Activated CD4-positive, alpha-beta T cell treated with anti-CD3 and anti-CD28 coated beads, Interleukin-2, amount 10 ng/mL, durations not matched to agents 24 days and 14 days (primary cell): ENCODE measurements at regions not wholly inside any gene's neighbourhood (a gene's known extent, or its start where the extent isn't known, plus 50 kb on each side); places are given as distances from the start of the nearest gene placed in this dataset.
A peak's percentile ranks its signal among the peaks of the same experiment; 100 is the strongest.

ENCODE experiments used
- DNase-seq: peaks from one replicate; pipeline ENCODE4 v3.0.0; 2022
- H3K27ac Mint-ChIP-seq: one replicate; pipeline ENCODE4 v1.8.0; 2022; ENCODE audit warnings: mild to moderate bottlenecking, mixed read lengths
- H3K27me3 Mint-ChIP-seq: one replicate; pipeline ENCODE4 v1.8.0; 2022; ENCODE audit warnings: mixed read lengths
- H3K36me3 Mint-ChIP-seq: one replicate; pipeline ENCODE4 v1.8.0; 2022; ENCODE audit warnings: low read depth, mild to moderate bottlenecking, mixed read lengths
- H3K4me1 Mint-ChIP-seq: one replicate; pipeline ENCODE4 v1.8.0; 2021; ENCODE audit warnings: mixed read lengths
- H3K4me3 Mint-ChIP-seq: one replicate; pipeline ENCODE4 v1.8.0; 2022; ENCODE audit warnings: mild to moderate bottlenecking, moderate library complexity, mixed read lengths
- H3K9me3 Mint-ChIP-seq: one replicate; pipeline ENCODE4 v1.8.0; 2021; ENCODE audit warnings: mixed read lengths
- intact Hi-C: fragments of 100-400 bp; cut with micrococcal nuclease; formaldehyde crosslinking; loops from one replicate; pipeline ENCODE4 v1.15.1; 2023

DNA sequence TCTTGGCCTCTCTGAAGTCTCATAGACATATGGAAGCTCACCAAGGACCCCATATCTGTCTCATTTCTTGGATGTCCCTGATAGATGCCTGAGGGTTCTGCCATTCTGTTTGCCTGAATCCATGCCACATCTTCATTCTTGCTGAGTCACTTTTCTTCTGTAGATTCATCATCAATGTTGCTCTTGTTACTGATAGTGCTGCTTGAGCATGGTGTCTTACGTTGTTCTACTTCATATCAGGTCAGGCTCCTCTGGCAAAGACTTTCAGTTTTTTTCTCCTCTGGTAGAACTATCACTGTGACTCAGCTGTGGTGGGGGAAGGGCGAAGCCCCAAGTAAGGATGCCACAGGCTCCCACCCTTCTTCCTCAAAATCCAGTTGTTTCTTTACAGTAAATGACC is 885.2 kb downstream of the DCDC2C start:
- H3K27me3 Mint-ChIP-seq: no peaks in the 10 kb centered on the region
- DNase-seq: no peak
- H3K36me3 Mint-ChIP-seq: no peaks in the 10 kb centered on the region
- no peak overlapping the region for H3K27ac Mint-ChIP-seq
- peaks cover 5% of the 10 kb centered on the region for H3K9me3 Mint-ChIP-seq
- H3K4me3 Mint-ChIP-seq: no peak overlapping the region
- intact Hi-C loops: no loop called here
- H3K4me1 Mint-ChIP-seq: no peaks in the 10 kb centered on the region

DNA sequence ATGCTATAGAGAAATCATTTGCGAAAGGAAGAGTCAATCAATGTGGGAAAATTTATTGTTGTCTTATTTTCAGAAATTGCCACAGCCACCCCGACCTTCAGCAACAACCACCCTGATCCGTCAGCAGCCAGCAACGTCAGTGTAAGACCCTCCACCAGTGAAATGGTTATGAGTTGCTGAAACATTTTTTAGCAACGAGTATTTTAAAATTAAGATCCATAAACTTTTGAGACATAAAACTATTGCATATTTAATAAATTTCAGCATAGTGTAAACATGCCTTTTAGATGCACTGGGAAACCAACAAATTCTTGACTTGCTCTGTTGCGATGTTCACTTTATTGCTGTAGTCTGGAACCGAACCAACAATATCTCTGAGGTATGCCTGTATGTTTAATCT is 887.9 kb downstream of the DCDC2C start:
- H3K27me3 Mint-ChIP-seq: no peaks in the 10 kb centered on the region
- no peak for DNase-seq
- H3K9me3 Mint-ChIP-seq: no peaks in the 10 kb centered on the region
- H3K27ac Mint-ChIP-seq: no peak overlapping the region
- H3K4me3 Mint-ChIP-seq: no peak overlapping the region
- intact Hi-C loops: no loop called here
- no peaks in the 10 kb centered on the region for H3K36me3 Mint-ChIP-seq
- H3K4me1 Mint-ChIP-seq: no peaks in the 10 kb centered on the region

DNA sequence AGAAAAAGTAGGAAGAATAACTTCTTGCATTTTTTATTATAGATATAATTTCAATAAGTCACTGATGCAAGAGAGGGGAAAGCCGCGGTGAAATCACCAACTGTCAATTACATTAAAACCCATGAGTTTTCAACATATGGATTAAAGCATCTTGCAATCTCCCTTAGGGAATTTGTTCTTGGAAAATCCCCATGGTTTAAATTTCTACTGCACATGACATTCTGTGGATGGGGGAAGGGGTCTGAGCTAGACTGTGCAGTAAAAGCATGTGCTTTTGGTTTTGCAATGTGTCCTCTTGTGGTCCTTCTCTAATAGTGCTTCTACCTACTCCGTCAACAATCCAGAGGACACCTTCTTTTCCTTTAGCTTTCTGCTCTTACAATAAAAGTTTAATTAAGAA is 894.0 kb downstream of the DCDC2C start:
- Mint-ChIP-seq H3K36me3 (no peaks in the 10 kb centered on the region), H3K4me3 (no peak overlapping the region), H3K4me1 (no peaks in the 10 kb centered on the region), H3K27ac (no peak overlapping the region), H3K9me3 (no peaks in the 10 kb centered on the region), H3K27me3 (no peaks in the 10 kb centered on the region)
- intact Hi-C loops: no loop called here
- no peak for DNase-seq

DNA sequence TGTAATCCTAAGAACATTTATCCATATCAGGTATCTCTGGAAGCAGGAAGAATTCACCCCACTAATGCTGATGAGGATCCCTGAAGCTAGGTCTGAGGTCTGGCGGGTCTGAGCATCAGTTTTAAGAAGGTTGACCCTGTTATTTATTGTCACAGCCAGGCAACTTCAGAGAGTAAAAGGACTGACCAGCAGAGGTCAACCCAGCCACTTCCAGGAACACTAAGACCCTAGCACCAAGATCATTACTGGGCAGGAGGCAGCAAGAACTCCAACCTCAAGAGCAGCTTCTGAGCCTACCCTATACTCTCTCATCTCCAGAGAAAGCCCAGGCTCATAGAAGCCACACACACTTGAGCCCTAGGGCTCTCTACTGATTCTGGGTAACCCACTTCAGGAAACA is 901.4 kb downstream of the DCDC2C start:
- Mint-ChIP-seq H3K36me3 (no peaks in the 10 kb centered on the region), H3K4me3 (no peak overlapping the region), H3K27me3 (no peaks in the 10 kb centered on the region), H3K27ac (no peak overlapping the region), H3K4me1 (no peaks in the 10 kb centered on the region), H3K9me3 (peaks cover 4% of the 10 kb centered on the region)
- intact Hi-C loops: no loop called here
- DNase-seq: no peak

DNA sequence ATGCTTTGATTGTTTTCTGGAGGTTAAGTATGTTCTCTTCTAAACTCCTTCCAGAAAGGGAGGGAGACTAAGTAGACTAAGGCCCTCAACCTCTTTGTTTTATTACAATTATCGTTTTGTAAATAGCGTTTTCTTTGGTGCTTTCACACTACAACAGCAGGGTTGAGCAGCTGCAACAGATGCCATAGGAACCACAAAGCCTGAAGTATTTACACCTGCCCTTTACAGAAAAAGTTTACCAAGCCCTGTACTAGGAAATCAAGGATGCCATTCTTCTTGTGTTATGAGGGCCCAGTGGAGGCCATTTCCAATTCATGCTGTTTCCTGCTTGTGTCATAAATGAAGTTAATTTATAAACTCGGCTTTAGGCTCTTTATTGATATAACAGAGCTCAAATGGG is 914.8 kb downstream of the DCDC2C start:
- H3K9me3 Mint-ChIP-seq: peaks cover 23% of the 10 kb centered on the region
- H3K36me3 Mint-ChIP-seq: no peaks in the 10 kb centered on the region
- H3K4me3 Mint-ChIP-seq: no peak overlapping the region
- no peaks in the 10 kb centered on the region for H3K27me3 Mint-ChIP-seq
- H3K27ac Mint-ChIP-seq: no peak overlapping the region
- H3K4me1 Mint-ChIP-seq: no peaks in the 10 kb centered on the region
- intact Hi-C loops: no loop called here
- DNase-seq: no peak

DNA sequence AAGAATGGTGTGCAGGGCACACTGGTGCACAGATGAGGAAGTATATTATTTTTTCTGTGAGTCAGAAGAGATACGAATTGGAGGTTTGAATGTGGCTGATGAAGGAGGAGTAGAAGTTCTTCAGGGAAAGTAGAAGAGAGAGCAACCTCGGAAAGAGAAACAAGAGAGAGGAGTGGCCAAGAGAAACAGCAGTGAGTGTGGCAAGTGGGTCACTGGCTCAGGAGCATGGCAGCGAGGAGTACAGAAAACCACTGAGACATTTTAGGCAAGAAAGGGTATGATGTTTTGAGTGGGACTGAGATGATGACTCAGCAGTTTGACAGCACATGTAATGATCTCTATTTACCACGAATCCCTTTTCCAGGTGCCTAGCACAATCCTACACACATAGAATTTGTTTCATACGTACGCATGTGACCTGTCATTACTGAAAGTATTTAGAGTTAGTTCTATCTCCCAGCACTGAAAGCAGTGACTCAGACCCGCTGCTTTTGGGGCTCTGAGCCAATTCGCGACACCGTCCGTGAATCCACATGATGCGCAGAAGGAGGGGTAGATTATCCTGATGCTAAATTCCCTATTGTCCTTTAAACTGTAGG is 915.4 kb downstream of the DCDC2C start:
- Mint-ChIP-seq H3K36me3 (no peaks in the 10 kb centered on the region), H3K9me3 (peaks cover 22% of the 10 kb centered on the region), H3K4me1 (no peaks in the 10 kb centered on the region), H3K4me3 (no peak overlapping the region), H3K27me3 (no peaks in the 10 kb centered on the region), H3K27ac (no peak overlapping the region)
- intact Hi-C loops: no loop called here
- no peak for DNase-seq

DNA sequence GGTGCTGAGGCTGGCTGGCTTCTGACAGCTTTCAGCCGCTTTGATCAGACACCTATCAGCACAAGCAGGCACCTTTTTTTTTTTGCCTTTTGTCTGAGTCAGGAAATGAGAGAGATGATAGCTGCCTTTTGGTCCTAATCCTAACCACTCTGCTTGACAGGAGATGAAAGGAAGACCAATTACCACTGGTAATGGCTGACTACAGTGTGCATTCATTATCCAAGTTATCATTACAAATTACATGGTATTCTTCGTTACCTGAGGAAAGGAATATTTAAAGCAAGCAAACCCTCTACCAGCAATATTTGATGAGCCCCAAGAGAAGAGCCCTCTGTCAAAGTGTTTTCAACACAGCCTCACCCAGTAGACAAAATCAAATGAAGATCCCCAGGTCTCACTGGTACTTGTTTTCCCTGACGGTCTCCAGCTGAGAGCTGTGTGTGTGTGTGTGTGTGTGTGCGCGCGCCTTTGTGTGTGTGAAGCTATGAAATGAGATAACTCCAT is 925.7 kb downstream of the DCDC2C start:
- Mint-ChIP-seq H3K9me3 (peaks cover 4% of the 10 kb centered on the region), H3K4me3 (no peak overlapping the region), H3K27ac (no peak overlapping the region), H3K36me3 (no peaks in the 10 kb centered on the region), H3K27me3 (no peaks in the 10 kb centered on the region), H3K4me1 (no peaks in the 10 kb centered on the region)
- DNase-seq: no peak
- intact Hi-C loops: no loop called here

DNA sequence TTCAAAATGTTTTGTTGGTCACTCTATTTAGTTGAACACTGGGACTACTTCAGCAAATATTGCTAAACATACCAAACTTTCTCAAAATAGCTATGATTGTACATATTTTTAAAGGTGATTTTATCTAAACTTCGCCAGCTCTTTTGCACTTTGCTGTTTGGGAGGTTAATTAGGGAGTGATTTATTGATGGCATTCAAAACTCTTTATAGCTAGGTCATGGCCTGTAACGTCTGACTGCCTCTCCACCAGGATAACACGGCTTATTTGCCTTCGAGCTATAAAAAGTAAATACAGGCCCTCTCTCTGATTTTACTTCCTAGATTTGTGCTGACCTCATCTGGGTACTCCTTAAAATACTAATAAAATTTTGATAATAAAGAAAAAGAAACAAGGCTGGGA is 931.9 kb downstream of the DCDC2C start:
- Mint-ChIP-seq H3K9me3 (no peaks in the 10 kb centered on the region), H3K27ac (no peak overlapping the region)

DNA sequence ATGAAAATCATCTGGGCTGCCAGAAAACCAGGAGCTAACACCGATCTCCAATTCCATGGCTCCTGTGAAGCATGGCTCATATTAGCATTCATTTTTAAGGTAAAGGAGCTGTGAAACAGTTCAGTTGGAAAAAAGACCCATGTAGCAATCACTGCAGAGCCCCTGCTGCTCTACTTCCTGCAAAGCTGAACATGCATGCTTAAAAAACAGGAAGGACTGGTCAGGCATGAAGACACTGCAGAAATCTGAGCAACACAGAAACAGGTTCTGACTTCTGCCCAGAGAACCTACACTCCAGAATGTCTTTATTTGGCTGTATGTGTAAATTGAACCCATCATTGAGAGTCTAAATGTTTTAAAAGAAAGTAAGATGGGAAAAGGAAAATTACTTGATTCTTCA is 950.6 kb downstream of the DCDC2C start:
- Mint-ChIP-seq H3K4me3 (no peak overlapping the region), H3K9me3 (peaks cover 5% of the 10 kb centered on the region), H3K27me3 (no peaks in the 10 kb centered on the region), H3K27ac (no peak overlapping the region), H3K36me3 (no peaks in the 10 kb centered on the region), H3K4me1 (no peaks in the 10 kb centered on the region)
- DNase-seq: no peak
- intact Hi-C loops: no loop called here

More for the DNA sequence above, 931.9 kb downstream of the DCDC2C start:
- Mint-ChIP-seq H3K27me3 (no peaks in the 10 kb centered on the region), H3K4me1 (no peaks in the 10 kb centered on the region), H3K36me3 (no peaks in the 10 kb centered on the region), H3K4me3 (no peak overlapping the region)
- DNase-seq: no peak
- intact Hi-C loops: no loop called here

DNA sequence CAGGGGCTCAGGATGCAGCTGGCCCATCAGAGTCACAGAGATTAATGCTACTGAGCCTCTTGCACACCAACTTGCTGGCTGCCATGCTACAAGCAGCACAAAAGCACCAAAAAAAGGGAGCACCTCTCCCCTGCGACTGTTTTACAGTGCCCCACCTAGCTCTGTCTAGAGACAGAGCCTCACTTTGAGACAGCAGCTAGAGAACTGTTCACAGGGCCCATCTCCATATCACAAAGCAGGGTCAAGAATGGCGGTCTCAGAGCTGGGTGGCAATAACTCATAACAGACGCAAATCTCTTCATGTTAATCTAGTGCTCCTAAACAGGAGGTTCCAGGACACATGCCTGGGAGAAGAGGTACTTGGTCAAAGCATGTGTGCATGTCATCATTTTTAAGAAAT is 953.0 kb downstream of the DCDC2C start:
- peaks cover 5% of the 10 kb centered on the region for H3K9me3 Mint-ChIP-seq
- no peak overlapping the region for H3K27ac Mint-ChIP-seq
- no peaks in the 10 kb centered on the region for H3K36me3 Mint-ChIP-seq
- H3K27me3 Mint-ChIP-seq: no peaks in the 10 kb centered on the region
- no peak for DNase-seq
- H3K4me1 Mint-ChIP-seq: no peaks in the 10 kb centered on the region
- no peak overlapping the region for H3K4me3 Mint-ChIP-seq
- intact Hi-C loops: no loop called here

DNA sequence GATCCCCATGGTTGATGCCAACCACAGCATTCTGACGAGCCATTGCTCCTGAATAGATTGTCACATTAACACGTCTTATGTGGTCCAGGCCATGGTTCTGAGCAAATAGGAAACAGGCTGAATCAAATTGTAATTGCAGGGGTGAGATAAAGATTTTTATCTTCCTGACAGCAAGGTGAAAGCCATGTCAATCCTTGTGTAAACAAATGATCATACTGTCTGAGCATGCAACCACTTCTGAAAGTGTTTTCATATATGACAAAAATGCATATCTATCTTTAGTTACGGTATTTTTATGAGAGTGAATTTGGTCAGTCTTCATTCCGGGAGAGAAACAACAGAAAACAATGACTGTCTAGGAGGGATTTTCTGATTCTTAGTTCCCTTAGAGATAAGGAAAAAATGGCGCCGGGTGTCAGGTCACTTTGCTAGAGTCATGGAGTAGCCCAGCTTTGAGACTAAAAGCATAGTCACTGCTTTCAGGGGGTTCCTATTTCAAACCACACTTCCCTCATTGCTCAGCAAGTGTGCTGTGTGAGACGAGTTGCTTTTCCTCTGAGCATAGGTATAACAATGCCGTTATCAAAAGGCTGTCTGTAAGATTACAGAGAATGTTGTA is 958.9 kb downstream of the DCDC2C start:
- DNase-seq: no peak
- intact Hi-C loops: no loop called here
- Mint-ChIP-seq H3K27ac (no peak overlapping the region), H3K36me3 (no peaks in the 10 kb centered on the region), H3K4me1 (no peaks in the 10 kb centered on the region), H3K4me3 (no peak overlapping the region), H3K9me3 (peaks cover 5% of the 10 kb centered on the region), H3K27me3 (no peaks in the 10 kb centered on the region)

DNA sequence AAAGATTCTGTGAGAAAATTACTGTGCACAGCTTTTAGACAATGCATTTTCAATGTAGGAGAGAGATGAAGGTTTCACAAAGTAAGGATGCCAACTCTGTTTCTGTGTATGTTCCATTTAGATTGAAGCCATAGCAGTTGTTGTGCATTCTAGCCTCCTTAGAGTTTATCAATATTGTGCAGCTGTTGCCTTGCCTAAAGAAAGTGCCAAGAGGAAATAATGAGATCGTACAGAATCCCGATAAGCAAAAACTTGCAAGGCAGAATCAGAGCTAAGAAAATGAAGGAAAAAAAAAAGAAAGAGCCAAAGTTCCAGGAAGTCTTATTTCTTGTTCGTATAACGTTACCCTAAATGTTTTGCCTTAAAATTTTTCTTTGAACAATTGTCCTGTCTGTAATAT is 965.0 kb downstream of the DCDC2C start:
- Mint-ChIP-seq H3K36me3 (no peaks in the 10 kb centered on the region), H3K27me3 (no peaks in the 10 kb centered on the region), H3K4me3 (no peak overlapping the region), H3K9me3 (no peaks in the 10 kb centered on the region), H3K27ac (no peak overlapping the region), H3K4me1 (no peaks in the 10 kb centered on the region)
- DNase-seq: no peak
- intact Hi-C loops: no loop called here

DNA sequence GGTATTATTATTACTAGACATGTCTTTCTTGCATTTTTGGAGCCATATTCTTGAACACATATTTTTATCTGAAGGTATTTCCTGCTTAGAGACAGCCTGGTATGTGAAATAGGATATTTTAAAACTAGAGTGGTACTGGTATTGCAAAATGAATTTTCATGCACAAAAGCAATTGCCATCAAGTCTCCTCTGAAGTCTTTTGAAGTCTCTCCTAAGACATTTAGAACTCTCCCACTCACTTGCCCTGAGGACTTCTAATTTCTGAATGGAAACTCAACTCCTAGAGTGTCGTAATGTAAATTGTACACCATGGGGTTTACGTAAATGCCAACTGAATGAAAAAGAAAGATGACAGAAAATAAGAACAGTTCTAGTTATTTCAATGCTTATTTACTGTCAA is 967.0 kb downstream of the DCDC2C start:
- no peaks in the 10 kb centered on the region for H3K36me3 Mint-ChIP-seq
- no peak overlapping the region for H3K4me3 Mint-ChIP-seq
- DNase-seq: no peak
- H3K27me3 Mint-ChIP-seq: no peaks in the 10 kb centered on the region
- intact Hi-C loops: no loop called here
- no peaks in the 10 kb centered on the region for H3K9me3 Mint-ChIP-seq
- no peaks in the 10 kb centered on the region for H3K4me1 Mint-ChIP-seq
- H3K27ac Mint-ChIP-seq: no peak overlapping the region

DNA sequence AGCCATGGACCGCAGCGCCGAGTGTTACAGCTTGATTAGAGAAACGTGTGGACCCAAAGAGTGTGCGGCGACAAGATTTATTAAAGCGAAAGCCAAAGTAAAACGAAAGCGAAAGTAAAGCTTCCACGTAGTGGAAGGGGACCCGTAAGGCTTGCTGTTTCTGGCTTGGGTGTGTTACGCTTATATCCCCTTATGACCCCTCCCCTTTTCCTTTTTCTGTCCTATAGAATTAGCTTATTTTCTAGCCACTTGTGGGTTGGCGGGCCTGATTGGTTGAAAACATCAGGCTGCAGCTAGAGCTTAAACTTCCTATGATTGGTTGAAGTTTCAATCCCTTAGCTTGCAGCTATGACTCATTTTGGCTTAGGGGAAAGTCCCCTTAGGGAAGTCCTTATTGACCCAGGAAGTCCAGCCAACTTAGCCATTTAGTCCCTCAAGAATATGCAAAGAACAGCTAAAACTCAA is 969.7 kb downstream of the DCDC2C start:
- no peak for DNase-seq
- no peaks in the 10 kb centered on the region for H3K4me1 Mint-ChIP-seq
- peak overlapping the region; percentile 33 for H3K4me3 Mint-ChIP-seq

DNA sequence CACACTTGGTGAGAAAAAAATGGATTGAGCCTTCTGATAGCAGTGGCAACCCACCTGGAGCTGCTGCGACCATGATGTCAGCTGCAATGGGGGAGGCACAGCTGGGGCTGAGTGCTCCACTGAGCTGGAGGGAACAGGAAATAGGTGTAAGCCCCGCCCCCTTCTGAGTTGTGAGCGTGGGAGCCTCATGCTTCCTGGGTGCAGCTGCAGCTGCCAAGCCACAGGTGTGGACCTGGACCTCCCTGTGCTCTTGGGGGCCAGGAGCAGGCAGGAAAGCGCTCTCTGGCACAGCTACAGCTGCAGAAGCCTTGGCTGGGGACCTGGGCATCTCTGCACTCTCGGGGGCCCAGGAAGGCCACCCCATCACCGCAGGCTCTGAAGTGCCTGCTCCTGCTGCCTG is 970.6 kb downstream of the DCDC2C start:
- no peak overlapping the region for H3K27ac Mint-ChIP-seq
- H3K4me3 Mint-ChIP-seq: no peak overlapping the region
- no peaks in the 10 kb centered on the region for H3K9me3 Mint-ChIP-seq

More for the DNA sequence above, 969.7 kb downstream of the DCDC2C start:
- Mint-ChIP-seq H3K36me3 (no peaks in the 10 kb centered on the region), H3K27ac (no peak overlapping the region), H3K27me3 (no peaks in the 10 kb centered on the region), H3K9me3 (no peaks in the 10 kb centered on the region)
- intact Hi-C loops: no loop called here

More for the DNA sequence above, 970.6 kb downstream of the DCDC2C start:
- no peaks in the 10 kb centered on the region for H3K36me3 Mint-ChIP-seq
- intact Hi-C loops: no loop called here
- H3K27me3 Mint-ChIP-seq: no peaks in the 10 kb centered on the region
- DNase-seq: peak; percentile 57
- no peaks in the 10 kb centered on the region for H3K4me1 Mint-ChIP-seq
